GM18519 (cell line): ENCODE measurements at regions not wholly inside any gene's neighbourhood (a gene's known extent, or its start where the extent isn't known, plus 50 kb on each side); places are given as distances from the start of the nearest gene placed in this dataset.

Source experiments
- ATAC-seq: cut with Tn5 transposase; IDR thresholded peaks from one replicate; pipeline ENCODE4 v1.9.1; 2021; ENCODE audit warnings: mild to moderate bottlenecking, moderate library complexity; ENCODE audit not compliant: unreplicated experiment, low FRiP score

- ATAC-seq, result no peak
Measured at GRCh38 chr5:144913661-144914060, 743.0 kb downstream of the KCTD16 start.

- ATAC-seq, result no peak
Measured at GRCh38 chr5:144896473-144896872, 725.8 kb downstream of the KCTD16 start.

GRCh38 chr5:144886668-144887067, 716.0 kb downstream of the KCTD16 start:
- no peak for ATAC-seq

GRCh38 chr5:144882739-144883283, 712.1 kb downstream of the KCTD16 start:
- no peak for ATAC-seq

GRCh38 chr5:144880513-144880912, 709.8 kb downstream of the KCTD16 start:
- ATAC-seq, result no peak

- no peak for ATAC-seq
Measured at GRCh38 chr5:144876990-144877389, 706.3 kb downstream of the KCTD16 start.

GRCh38 chr5:144873076-144873475, 702.4 kb downstream of the KCTD16 start:
- ATAC-seq, result no peak

GRCh38 chr5:144864118-144864517, 693.4 kb downstream of the KCTD16 start:
- peak; percentile 48 for ATAC-seq

GRCh38 chr5:144857454-144857853, 686.8 kb downstream of the KCTD16 start:
- ATAC-seq, result no peak

- ATAC-seq, result no peak
Measured at GRCh38 chr5:144844086-144844485, 673.4 kb downstream of the KCTD16 start.

GRCh38 chr5:144832416-144832815, 661.7 kb downstream of the KCTD16 start:
- no peak for ATAC-seq

GRCh38 chr5:144831650-144832049, 661.0 kb downstream of the KCTD16 start:
- ATAC-seq, result no peak

GRCh38 chr5:144822503-144822902, 651.8 kb downstream of the KCTD16 start:
- ATAC-seq, result no peak

GRCh38 chr5:144820278-144820677, 649.6 kb downstream of the KCTD16 start:
- no peak for ATAC-seq

- no peak for ATAC-seq
Measured at GRCh38 chr5:144815131-144815530, 644.5 kb downstream of the KCTD16 start.

GRCh38 chr5:144812763-144813162, 642.1 kb downstream of the KCTD16 start:
- no peak for ATAC-seq

GRCh38 chr5:144800169-144800568, 629.5 kb downstream of the KCTD16 start:
- ATAC-seq, result no peak

- no peak for ATAC-seq
Measured at GRCh38 chr5:144798595-144798994, 627.9 kb downstream of the KCTD16 start.

- ATAC-seq, result no peak
Measured at GRCh38 chr5:144794922-144795321, 624.2 kb downstream of the KCTD16 start.

GRCh38 chr5:144788556-144788955, 617.9 kb downstream of the KCTD16 start:
- ATAC-seq, result no peak

- no peak for ATAC-seq
Measured at GRCh38 chr5:144788046-144788445, 617.4 kb downstream of the KCTD16 start.

- ATAC-seq, result no peak
Measured at GRCh38 chr5:144779368-144779767, 608.7 kb downstream of the KCTD16 start.

- no peak for ATAC-seq
Measured at GRCh38 chr5:144778561-144778960, 607.9 kb downstream of the KCTD16 start.
